SK-N-SH treated with all-trans-retinoic acid at 6 μM for 48 hours (cell line): ENCODE measurements at regions not wholly inside any gene's neighbourhood (a gene's known extent, or its start where the extent isn't known, plus 50 kb on each side); places are given as distances from the start of the nearest gene placed in this dataset.

ENCODE experiments used
- ATAC-seq: fragments of 200-7000 bp; cut with Tn5 transposase; 3 replicates; pipeline ENCODE4 v1.9.1; 2020; ENCODE audit warnings: mild to moderate bottlenecking, moderate library complexity
- ARNTL ChIP-seq: fragments of 450-650 bp; formaldehyde crosslinking; IDR thresholded peaks from 2 replicates; pipeline ENCODE4 v1.5.0; 2020; ENCODE audit warnings: low read depth, mild to moderate bottlenecking, moderate library complexity, borderline replicate concordance
- BACH2 ChIP-seq: fragments of 250-450 bp; sonication (Bioruptor Pico); IDR thresholded peaks from 2 replicates; pipeline ENCODE4 v1.9.0; 2021; ENCODE audit warnings: mild to moderate bottlenecking, borderline replicate concordance
- CREB5 ChIP-seq: fragments of 250-450 bp; sonication (Bioruptor Pico); IDR thresholded peaks from 2 replicates; pipeline ENCODE4 v1.5.1; 2020; ENCODE audit warnings: low read depth, mild to moderate bottlenecking, moderate library complexity
- CSDC2 ChIP-seq: fragments of 250-450 bp; sonication (Bioruptor Pico); IDR thresholded peaks from 2 replicates; pipeline ENCODE4 v1.5.0; 2020; ENCODE audit warnings: mild to moderate bottlenecking, moderate library complexity
- CSRNP3 ChIP-seq: fragments of 250-450 bp; sonication (Bioruptor Pico); IDR thresholded peaks from 2 replicates; pipeline ENCODE4 v1.5.1; 2021; ENCODE audit warnings: mild to moderate bottlenecking, moderate library complexity
- ESRRG ChIP-seq: fragments of 250-450 bp; sonication (Bioruptor Pico); IDR thresholded peaks from 2 replicates; pipeline ENCODE4 v1.6.1; 2021; ENCODE audit warnings: mild to moderate bottlenecking
- PATZ1 ChIP-seq: fragments of 250-450 bp; sonication (Bioruptor Pico); IDR thresholded peaks from 2 replicates; pipeline ENCODE4 v1.8.0; 2020; ENCODE audit warnings: mild to moderate bottlenecking, moderate library complexity, borderline replicate concordance
- POU6F1 ChIP-seq: fragments of 250-450 bp; sonication (Bioruptor Pico); IDR thresholded peaks from 2 replicates; pipeline ENCODE4 v1.8.0; 2021; ENCODE audit warnings: low read depth, mild to moderate bottlenecking, moderate library complexity, borderline replicate concordance
- PPARA ChIP-seq: fragments of 250-450 bp; sonication (Bioruptor Pico); IDR thresholded peaks from 2 replicates; pipeline ENCODE4 v1.5.0; 2020; ENCODE audit warnings: mild to moderate bottlenecking, borderline replicate concordance
- RARB ChIP-seq: fragments of 250-450 bp; sonication (Bioruptor Pico); IDR thresholded peaks from 2 replicates; pipeline ENCODE4 v1.8.0; 2021; ENCODE audit warnings: mild to moderate bottlenecking, moderate library complexity
- SNAI2 ChIP-seq: fragments of 250-450 bp; sonication (Bioruptor Pico); IDR thresholded peaks from 2 replicates; pipeline ENCODE4 v1.5.0; 2020; ENCODE audit warnings: mild to moderate bottlenecking, moderate library complexity
- TCF4 ChIP-seq: fragments of 250-450 bp; sonication (Bioruptor Pico); IDR thresholded peaks from 2 replicates; pipeline ENCODE4 v1.8.0; 2021; ENCODE audit warnings: mild to moderate bottlenecking, moderate library complexity, borderline replicate concordance
- TOX ChIP-seq: fragments of 250-450 bp; sonication (Bioruptor Pico); IDR thresholded peaks from 2 replicates; pipeline ENCODE4 v1.8.0; 2021; ENCODE audit warnings: mild to moderate bottlenecking, moderate library complexity, borderline replicate concordance
- ZC3H10 ChIP-seq: fragments of 250-450 bp; sonication (Bioruptor Pico); IDR thresholded peaks from 2 replicates; pipeline ENCODE4 v1.5.1; 2021; ENCODE audit warnings: mild to moderate bottlenecking, moderate library complexity
- ZFP3 ChIP-seq: fragments of 250-450 bp; sonication (Bioruptor Pico); IDR thresholded peaks from 2 replicates; pipeline ENCODE4 v1.5.0; 2020; ENCODE audit warnings: mild to moderate bottlenecking, moderate library complexity
- ZNF565 ChIP-seq: fragments of 450-650 bp; formaldehyde crosslinking; conservative IDR thresholded peaks from 2 replicates; pipeline ENCODE4 v1.5.0; 2020; ENCODE audit warnings: low read depth, mild to moderate bottlenecking, moderate library complexity
- ZNF8 ChIP-seq: fragments of 450-650 bp; formaldehyde crosslinking; IDR thresholded peaks from 2 replicates; pipeline ENCODE4 v1.5.0; 2020; ENCODE audit warnings: mild to moderate bottlenecking, moderate library complexity

- TF ChIP-seq CSRNP3 (CRISPR knock-in tag) (no peak), RARB (no peak), TCF4 (CRISPR knock-in tag) (no peak), ARNTL (CRISPR knock-in tag) (no peak), PPARA (CRISPR knock-in tag) (no peak)
- TF ChIP-seq, all 23 proteins: peak for 0
Measured at GRCh38 chr11:69381681-69382130, 87.8 kb downstream of the MYEOV start (continued).

GRCh38 chr11:69382131-69383128 is 88.5 kb downstream of the MYEOV start:
- no peak for TF ChIP-seq ZC3H10 (CRISPR knock-in tag)
- no peak for TF ChIP-seq CSDC2 (CRISPR knock-in tag)
- TF ChIP-seq ZNF565 (CRISPR knock-in tag): no peak
- TF ChIP-seq PATZ1 (CRISPR knock-in tag): no peak
- TF ChIP-seq RARB: no peak
- no peak for TF ChIP-seq ZFP3 (CRISPR knock-in tag)
- no peak for TF ChIP-seq ARNTL (CRISPR knock-in tag)

GRCh38 chr11:69383372-69384250 is 89.7 kb downstream of the MYEOV start:
- TF ChIP-seq CREB5 (CRISPR knock-in tag) (no peak), ZFP3 (CRISPR knock-in tag) (no peak), ARNTL (CRISPR knock-in tag) (no peak), POU6F1 (CRISPR knock-in tag) (no peak), PATZ1 (CRISPR knock-in tag) (no peak), ESRRG (CRISPR knock-in tag) (no peak), ZNF8 (CRISPR knock-in tag) (no peak), PPARA (CRISPR knock-in tag) (no peak), BACH2 (CRISPR knock-in tag) (no peak), CSDC2 (CRISPR knock-in tag) (no peak), ZNF565 (CRISPR knock-in tag) (no peak), RARB (no peak), TOX (CRISPR knock-in tag) (no peak), SNAI2 (no peak)
- ATAC-seq: no peak

More at GRCh38 chr11:69382131-69383128, 88.5 kb downstream of the MYEOV start:
- ATAC-seq: no peak
